HL-60 (cell line): ENCODE measurements at regions not wholly inside any gene's neighbourhood (a gene's known extent, or its start where the extent isn't known, plus 50 kb on each side); places are given as distances from the start of the nearest gene placed in this dataset.

ENCODE experiments used
- DNase-seq, 2 experiments: peaks; one replicate each; pipeline ENCODE4 v3.0.0-alpha.2; 2010 to 2020; ENCODE audit warnings: low read depth in 1 of 2, low spot score in 1 of 2
- H3K27ac ChIP-seq: fragments of 250-450 bp; sonication (Bioruptor Pico); replicated peaks from 2 replicates; pipeline ENCODE4 v1.5.1; 2020; ENCODE audit warnings: mild to moderate bottlenecking, moderate library complexity
- H3K27me3 ChIP-seq: fragments of 250-450 bp; sonication (Bioruptor Pico); 2 replicates; pipeline ENCODE4 v1.5.1; 2021; ENCODE audit warnings: mild to moderate bottlenecking, moderate library complexity; ENCODE audit not compliant: insufficient read depth, poor library complexity, severe bottlenecking
- H3K4me3 ChIP-seq: replicated peaks from 2 replicates; pipeline ENCODE4 v1.5.1; 2011; ENCODE audit warnings: mild to moderate bottlenecking, control low read depth, low read length; ENCODE audit not compliant: insufficient read depth
- GABPA ChIP-seq: IDR thresholded peaks from 2 replicates; pipeline ENCODE4 v1.6.1; 2012; ENCODE audit warnings: low read depth
- POLR2AphosphoS5 ChIP-seq: IDR thresholded peaks from 2 replicates; pipeline ENCODE4 v1.6.1; 2012; ENCODE audit warnings: low read depth
- REST ChIP-seq: IDR thresholded peaks from 2 replicates; pipeline ENCODE4 v1.6.1; 2012; ENCODE audit warnings: low read depth; ENCODE audit not compliant: insufficient replicate concordance
- SPI1 ChIP-seq: IDR thresholded peaks from 2 replicates; pipeline ENCODE4 v1.6.1; 2012; ENCODE audit warnings: low read depth, mild to moderate bottlenecking, borderline replicate concordance
- TF ChIP-seq, protein P1 (sequence below): IDR thresholded peaks from one replicate; pipeline ENCODE4 v1.5.1; 2011; ENCODE audit warnings: low read length, control low read depth, inconsistent platforms; ENCODE audit not compliant: insufficient read depth

- DNase-seq = no peak
- Histone ChIP-seq H3K27ac (no peak overlapping the region), H3K27me3 (no peaks in the 10 kb centered on the region), H3K4me3 (no peak overlapping the region)
- TF ChIP-seq REST (no peak), GABPA (no peak)
Observed at GRCh38 chr15:25501828-25502446, 63.1 kb upstream of the UBE3A start.

DNA sequence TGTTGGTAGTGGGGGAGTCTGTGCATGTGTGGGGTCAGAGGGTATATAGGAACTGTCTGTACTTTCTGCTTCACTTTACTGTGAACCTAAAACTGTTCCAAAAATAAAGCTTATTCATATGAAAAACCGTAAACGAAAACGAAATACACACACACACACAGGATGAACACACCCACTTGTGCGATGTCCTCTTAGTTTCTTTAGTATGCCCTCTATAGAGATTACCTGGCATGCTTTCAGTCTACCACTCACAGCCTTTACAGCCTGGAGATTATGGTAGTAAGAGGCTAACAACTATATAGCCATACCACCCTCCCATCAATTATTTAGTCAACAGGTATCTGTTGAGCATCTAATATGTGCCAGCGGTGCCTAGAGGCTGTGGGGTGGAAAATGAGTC lies 60.0 kb upstream of the UBE3A start:
- no peak for DNase-seq
- no peaks in the 10 kb centered on the region for H3K27me3 ChIP-seq
- no peak for TF ChIP-seq SPI1
- TF ChIP-seq REST = no peak
- no peak for TF ChIP-seq GABPA
- no peak for TF ChIP-seq POLR2AphosphoS5
- TF ChIP-seq, protein P1, sequence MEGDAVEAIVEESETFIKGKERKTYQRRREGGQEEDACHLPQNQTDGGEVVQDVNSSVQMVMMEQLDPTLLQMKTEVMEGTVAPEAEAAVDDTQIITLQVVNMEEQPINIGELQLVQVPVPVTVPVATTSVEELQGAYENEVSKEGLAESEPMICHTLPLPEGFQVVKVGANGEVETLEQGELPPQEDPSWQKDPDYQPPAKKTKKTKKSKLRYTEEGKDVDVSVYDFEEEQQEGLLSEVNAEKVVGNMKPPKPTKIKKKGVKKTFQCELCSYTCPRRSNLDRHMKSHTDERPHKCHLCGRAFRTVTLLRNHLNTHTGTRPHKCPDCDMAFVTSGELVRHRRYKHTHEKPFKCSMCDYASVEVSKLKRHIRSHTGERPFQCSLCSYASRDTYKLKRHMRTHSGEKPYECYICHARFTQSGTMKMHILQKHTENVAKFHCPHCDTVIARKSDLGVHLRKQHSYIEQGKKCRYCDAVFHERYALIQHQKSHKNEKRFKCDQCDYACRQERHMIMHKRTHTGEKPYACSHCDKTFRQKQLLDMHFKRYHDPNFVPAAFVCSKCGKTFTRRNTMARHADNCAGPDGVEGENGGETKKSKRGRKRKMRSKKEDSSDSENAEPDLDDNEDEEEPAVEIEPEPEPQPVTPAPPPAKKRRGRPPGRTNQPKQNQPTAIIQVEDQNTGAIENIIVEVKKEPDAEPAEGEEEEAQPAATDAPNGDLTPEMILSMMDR = no peak
- H3K4me3 ChIP-seq = no peak overlapping the region
- H3K27ac ChIP-seq = no peak overlapping the region

- H3K4me3 ChIP-seq = no peak overlapping the region
- no peak for DNase-seq
- H3K27ac ChIP-seq = no peak overlapping the region
- TF ChIP-seq REST (no peak), POLR2AphosphoS5 (no peak), SPI1 (no peak), GABPA (no peak)
- TF ChIP-seq, protein P1 = no peak
- H3K27me3 ChIP-seq = no peaks in the 10 kb centered on the region
Observed at GRCh38 chr15:25497934-25498333, 59.1 kb upstream of the UBE3A start.
